ENCODE measurements at regions not wholly inside any gene's neighbourhood (a gene's known extent, or its start where the extent isn't known, plus 50 kb on each side); places are given as distances from the start of the nearest gene placed in this dataset.

DNA sequence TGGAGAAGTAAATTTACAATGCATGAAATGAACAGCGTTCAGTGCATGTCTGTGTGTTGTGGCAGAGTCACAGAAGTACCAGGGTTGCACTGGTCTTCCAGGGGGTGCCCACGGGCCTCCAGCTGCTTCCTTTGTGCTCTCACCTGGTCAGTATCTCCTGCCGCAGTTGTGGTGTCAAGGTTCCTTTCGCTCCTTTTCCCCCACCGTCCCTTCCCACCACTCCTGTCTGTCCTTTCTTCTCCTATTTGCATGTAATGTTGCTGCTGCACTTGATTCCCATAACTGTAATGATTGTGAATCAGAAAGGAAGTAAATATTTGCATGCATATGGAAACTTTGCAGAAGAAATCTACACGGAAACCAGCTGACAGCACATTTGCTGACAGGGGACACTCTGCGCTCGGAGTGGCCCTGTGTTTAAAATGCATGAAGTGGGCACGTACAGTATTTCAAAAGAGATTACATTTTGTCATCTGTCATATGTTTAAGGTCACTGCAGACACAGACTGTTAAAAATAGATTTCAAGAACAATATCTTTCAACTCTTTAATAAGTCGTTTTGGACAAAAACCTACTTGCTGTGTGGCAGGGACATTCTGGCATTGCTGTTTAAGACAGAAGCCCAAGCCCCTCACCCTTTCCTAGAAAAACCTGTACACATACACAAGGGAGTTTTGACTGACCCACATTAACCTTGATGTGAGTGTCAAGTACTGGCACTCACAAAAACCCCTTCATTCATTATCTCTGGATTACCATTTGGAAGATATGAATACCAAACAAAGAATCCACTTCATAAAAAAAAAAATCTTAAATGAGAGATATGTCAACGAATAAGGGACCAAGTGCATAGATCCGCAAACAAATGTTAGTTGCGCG, 336.7 kb upstream of the KLF6 start (continued):
- TF ChIP-seq, protein P1, sequence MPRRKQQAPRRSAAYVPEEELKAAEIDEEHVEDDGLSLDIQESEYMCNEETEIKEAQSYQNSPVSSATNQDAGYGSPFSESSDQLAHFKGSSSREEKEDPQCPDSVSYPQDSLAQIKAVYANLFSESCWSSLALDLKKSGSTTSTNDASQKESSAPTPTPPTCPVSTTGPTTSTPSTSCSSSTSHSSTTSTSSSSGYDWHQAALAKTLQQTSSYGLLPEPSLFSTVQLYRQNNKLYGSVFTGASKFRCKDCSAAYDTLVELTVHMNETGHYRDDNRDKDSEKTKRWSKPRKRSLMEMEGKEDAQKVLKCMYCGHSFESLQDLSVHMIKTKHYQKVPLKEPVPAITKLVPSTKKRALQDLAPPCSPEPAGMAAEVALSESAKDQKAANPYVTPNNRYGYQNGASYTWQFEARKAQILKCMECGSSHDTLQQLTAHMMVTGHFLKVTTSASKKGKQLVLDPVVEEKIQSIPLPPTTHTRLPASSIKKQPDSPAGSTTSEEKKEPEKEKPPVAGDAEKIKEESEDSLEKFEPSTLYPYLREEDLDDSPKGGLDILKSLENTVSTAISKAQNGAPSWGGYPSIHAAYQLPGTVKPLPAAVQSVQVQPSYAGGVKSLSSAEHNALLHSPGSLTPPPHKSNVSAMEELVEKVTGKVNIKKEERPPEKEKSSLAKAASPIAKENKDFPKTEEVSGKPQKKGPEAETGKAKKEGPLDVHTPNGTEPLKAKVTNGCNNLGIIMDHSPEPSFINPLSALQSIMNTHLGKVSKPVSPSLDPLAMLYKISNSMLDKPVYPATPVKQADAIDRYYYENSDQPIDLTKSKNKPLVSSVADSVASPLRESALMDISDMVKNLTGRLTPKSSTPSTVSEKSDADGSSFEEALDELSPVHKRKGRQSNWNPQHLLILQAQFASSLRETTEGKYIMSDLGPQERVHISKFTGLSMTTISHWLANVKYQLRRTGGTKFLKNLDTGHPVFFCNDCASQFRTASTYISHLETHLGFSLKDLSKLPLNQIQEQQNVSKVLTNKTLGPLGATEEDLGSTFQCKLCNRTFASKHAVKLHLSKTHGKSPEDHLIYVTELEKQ (tag by site-specific recombination; IDR thresholded peaks at IDR 0.05; ENCODE audit: borderline replicate concordance) = no peak
- TF ChIP-seq ZNF2 (tag by site-specific recombination; IDR thresholded peaks at IDR 0.05) (no peak), MYNN (tag by site-specific recombination; IDR thresholded peaks at IDR 0.05; ENCODE audit: borderline replicate concordance) (no peak), ZNF629 (tag by site-specific recombination; IDR thresholded peaks at IDR 0.05) (no peak)
- TF ChIP-seq, protein P2, sequence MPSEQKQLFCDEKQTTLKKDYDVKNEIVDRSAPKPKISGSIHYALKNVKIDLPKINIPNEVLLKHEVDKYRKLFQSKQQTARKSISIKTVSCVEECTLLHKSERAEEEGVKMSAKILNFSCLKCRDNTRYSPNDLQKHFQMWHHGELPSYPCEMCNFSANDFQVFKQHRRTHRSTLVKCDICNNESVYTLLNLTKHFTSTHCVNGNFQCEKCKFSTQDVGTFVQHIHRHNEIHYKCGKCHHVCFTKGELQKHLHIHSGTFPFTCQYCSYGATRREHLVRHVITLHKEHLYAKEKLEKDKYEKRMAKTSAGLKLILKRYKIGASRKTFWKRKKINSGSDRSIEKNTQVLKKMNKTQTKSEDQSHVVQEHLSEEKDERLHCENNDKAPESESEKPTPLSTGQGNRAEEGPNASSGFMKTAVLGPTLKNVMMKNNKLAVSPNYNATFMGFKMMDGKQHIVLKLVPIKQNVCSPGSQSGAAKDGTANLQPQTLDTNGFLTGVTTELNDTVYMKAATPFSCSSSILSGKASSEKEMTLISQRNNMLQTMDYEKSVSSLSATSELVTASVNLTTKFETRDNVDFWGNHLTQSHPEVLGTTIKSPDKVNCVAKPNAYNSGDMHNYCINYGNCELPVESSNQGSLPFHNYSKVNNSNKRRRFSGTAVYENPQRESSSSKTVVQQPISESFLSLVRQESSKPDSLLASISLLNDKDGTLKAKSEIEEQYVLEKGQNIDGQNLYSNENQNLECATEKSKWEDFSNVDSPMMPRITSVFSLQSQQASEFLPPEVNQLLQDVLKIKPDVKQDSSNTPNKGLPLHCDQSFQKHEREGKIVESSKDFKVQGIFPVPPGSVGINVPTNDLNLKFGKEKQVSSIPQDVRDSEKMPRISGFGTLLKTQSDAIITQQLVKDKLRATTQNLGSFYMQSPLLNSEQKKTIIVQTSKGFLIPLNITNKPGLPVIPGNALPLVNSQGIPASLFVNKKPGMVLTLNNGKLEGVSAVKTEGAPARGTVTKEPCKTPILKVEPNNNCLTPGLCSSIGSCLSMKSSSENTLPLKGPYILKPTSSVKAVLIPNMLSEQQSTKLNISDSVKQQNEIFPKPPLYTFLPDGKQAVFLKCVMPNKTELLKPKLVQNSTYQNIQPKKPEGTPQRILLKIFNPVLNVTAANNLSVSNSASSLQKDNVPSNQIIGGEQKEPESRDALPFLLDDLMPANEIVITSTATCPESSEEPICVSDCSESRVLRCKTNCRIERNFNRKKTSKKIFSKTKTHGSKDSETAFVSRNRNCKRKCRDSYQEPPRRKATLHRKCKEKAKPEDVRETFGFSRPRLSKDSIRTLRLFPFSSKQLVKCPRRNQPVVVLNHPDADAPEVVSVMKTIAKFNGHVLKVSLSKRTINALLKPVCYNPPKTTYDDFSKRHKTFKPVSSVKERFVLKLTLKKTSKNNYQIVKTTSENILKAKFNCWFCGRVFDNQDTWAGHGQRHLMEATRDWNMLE (tag by site-specific recombination; conservative IDR thresholded peaks at IDR 0.05; ENCODE audit: low read depth) = no peak

DNA sequence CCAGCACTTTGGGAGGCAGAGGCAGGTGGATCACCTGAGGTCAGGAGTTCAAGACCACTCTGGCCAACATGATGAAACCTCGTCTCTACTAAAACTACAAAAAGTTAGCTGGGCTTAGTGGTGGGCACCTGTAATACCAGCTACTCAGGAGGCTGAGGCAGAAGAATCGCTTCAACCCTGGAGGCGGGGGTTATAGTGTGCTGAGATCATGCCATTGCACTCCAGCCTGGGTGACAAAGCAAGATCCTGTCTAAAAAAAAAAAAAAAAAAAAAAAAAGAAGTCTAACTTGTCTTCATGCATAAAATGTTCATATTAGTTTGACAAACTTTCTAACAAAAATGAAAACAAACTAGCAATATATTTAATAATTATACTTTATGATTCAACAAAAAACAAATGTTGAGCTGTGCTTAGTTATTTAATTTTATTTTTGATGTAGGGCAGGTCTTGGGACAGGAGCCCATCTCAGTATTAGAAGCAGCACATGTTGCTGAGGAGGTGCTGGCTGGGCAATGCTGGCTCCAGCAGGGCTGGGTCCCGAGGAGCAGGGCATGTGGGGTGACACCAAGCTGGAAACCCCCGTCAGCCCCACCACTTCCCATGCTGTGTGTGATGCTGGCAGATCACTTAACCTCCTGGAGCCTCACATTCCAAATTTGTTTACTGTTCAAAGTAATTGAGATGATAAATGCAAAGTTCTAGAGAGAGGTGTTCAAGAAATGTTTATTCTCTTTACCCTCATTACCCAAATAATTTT, 335.3 kb upstream of the KLF6 start:
- POLR2A ChIA-PET = interaction anchor here (0.7 kb wide), 1 partner anchor 239 kb away, joined by 7 read pairs; no protein-coding TSS in a partner anchor
- CTCF ChIA-PET = no interaction called here
- Histone ChIP-seq H3K4me3 (ENCODE audit: low read depth, low read length) (no peak overlapping the region), H3K9me3 (ENCODE audit: control insufficient read depth, insufficient read depth, low read depth, low read length) (no peaks in the 10 kb centered on the region), H3K27ac (ENCODE audit: extremely low read depth, low read depth, low read length) (no peak overlapping the region), H3K36me3 (ENCODE audit: control insufficient read depth in 2 of 2, insufficient read depth in 1 of 2, low read length in 2 of 2) (no peaks in the 10 kb centered on the region), H3K4me1 (ENCODE audit: control insufficient read depth, insufficient read depth, low read length) (no peaks in the 10 kb centered on the region)
- TF ChIP-seq ZNF311 (tag by site-specific recombination; IDR thresholded peaks at IDR 0.05; ENCODE audit: borderline replicate concordance) (no peak), ZNF175 (tag by site-specific recombination; IDR thresholded peaks at IDR 0.05) (no peak), ZNF341 (tag by site-specific recombination; IDR thresholded peaks at IDR 0.05; ENCODE audit: low read depth) (no peak)

DNA sequence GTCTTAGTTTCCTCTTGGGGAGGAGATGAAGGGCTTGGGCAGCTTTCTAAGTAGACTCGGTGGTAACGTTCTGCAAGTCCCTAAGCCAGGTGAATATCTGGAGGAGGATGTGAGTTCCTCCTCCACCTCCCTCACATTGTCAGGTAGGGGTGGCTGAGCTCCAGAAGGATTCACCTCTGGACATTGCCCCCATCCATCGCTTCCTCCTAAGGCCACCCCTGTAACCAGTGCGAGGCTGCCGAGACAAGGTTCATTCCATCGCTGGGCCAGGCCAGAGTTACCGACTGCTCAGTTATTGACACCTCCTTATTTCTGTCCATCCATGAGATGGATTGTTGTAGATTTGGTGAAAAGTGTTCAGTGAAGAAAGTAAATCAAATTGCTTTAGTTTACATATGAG, 334.1 kb upstream of the KLF6 start:
- H3K9me3 ChIP-seq (ENCODE audit: control insufficient read depth, insufficient read depth, low read depth, low read length) = no peaks in the 10 kb centered on the region
- H3K4me1 ChIP-seq (ENCODE audit: control insufficient read depth, insufficient read depth, low read length) = no peaks in the 10 kb centered on the region
- no peak overlapping the region for H3K4me3 ChIP-seq (ENCODE audit: low read depth, low read length)
- H3K36me3 ChIP-seq (ENCODE audit: control insufficient read depth in 2 of 2, insufficient read depth in 1 of 2, low read length in 2 of 2) = no peaks in the 10 kb centered on the region
- ChIA-PET CTCF (interaction anchor here (0.6 kb wide), 2 partner anchors 484 to 795 kb away, joined by 3 to 6 read pairs; no protein-coding TSS in a partner anchor), POLR2A (no interaction called here)
- H3K27ac ChIP-seq (ENCODE audit: extremely low read depth, low read depth, low read length) = no peak overlapping the region
- TF ChIP-seq ZNF776 (tag by site-specific recombination; IDR thresholded peaks at IDR 0.05; ENCODE audit: borderline replicate concordance) (no peak), ZNF626 (tag by site-specific recombination; IDR thresholded peaks at IDR 0.05) (no peak)
